ENCODE measurements at regions not wholly inside any gene's neighbourhood (a gene's known extent, or its start where the extent isn't known, plus 50 kb on each side); places are given as distances from the start of the nearest gene placed in this dataset.
"Not testable (repeated sequence)": the region's sequence is repeated elsewhere in the genome, so short reads cannot be mapped to it uniquely, and the experiment has no call there.

DNA sequence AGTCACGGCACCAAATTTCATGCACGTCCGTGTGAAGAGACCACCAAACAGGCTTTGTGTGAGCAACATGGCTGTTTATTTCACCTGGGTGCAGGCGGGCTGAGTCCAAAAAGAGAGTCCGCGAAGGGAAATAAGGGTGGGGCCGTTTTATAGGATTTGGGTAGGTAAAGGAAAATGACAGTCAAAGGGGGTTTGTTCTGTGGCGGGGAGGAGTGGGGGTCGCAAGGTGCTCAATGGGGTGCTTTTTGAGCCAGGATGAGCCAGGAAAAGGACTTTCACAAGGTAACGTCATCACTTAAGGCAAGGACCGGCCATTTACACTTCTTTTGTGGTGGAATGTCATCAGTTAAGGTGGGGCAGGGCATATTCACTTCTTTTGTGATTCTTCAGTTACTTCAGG lies 702.7 kb upstream of the NEGR1 start:
- TF ChIP-seq POLR2A, CTCF (IDR thresholded peaks at IDR 0.05): not testable (repeated sequence)

All from uterus (tissue), 2 donors.